Prostate gland (tissue), 2 donors: ENCODE measurements at regions not wholly inside any gene's neighbourhood (a gene's known extent, or its start where the extent isn't known, plus 50 kb on each side); places are given as distances from the start of the nearest gene placed in this dataset.

ENCODE experiments used
- POLR2A ChIP-seq: fragments of 450-650 bp; IDR thresholded peaks from one replicate; pipeline ENCODE4 v1.6.1; 2016; ENCODE audit warnings: antibody characterized with exemption, mild to moderate bottlenecking
- POLR2AphosphoS5 ChIP-seq: sonication (generic); formaldehyde crosslinking; IDR thresholded peaks from one replicate; pipeline ENCODE4 v1.6.1; 2017; ENCODE audit warnings: antibody characterized with exemption
- TF ChIP-seq, protein P1 (sequence below), 4 experiments: fragments of 200-600 bp in 2 of 4; fragments of 450-650 bp in 2 of 4; sonication (generic) in 2 of 4; IDR thresholded peaks; 1 replicate in 3 of 4; 2 replicates in 1 of 4; pipeline ENCODE4 v1.5.1; 2016 to 2019; ENCODE audit warnings: antibody characterized with exemption in 4 of 4, mild to moderate bottlenecking in 2 of 4, moderate library complexity in 2 of 4

GRCh38 chr22:23484651-23485050, 95.4 kb downstream of the IGLL1 start:
- TF ChIP-seq, protein P1, sequence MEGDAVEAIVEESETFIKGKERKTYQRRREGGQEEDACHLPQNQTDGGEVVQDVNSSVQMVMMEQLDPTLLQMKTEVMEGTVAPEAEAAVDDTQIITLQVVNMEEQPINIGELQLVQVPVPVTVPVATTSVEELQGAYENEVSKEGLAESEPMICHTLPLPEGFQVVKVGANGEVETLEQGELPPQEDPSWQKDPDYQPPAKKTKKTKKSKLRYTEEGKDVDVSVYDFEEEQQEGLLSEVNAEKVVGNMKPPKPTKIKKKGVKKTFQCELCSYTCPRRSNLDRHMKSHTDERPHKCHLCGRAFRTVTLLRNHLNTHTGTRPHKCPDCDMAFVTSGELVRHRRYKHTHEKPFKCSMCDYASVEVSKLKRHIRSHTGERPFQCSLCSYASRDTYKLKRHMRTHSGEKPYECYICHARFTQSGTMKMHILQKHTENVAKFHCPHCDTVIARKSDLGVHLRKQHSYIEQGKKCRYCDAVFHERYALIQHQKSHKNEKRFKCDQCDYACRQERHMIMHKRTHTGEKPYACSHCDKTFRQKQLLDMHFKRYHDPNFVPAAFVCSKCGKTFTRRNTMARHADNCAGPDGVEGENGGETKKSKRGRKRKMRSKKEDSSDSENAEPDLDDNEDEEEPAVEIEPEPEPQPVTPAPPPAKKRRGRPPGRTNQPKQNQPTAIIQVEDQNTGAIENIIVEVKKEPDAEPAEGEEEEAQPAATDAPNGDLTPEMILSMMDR (IDR thresholded peaks at IDR 0.05): no peak
- TF ChIP-seq POLR2A (no peak), POLR2AphosphoS5 (no peak)
